Endothelial cell of umbilical vein (primary cell): ENCODE measurements at regions not wholly inside any gene's neighbourhood (a gene's known extent, or its start where the extent isn't known, plus 50 kb on each side); places are given as distances from the start of the nearest gene placed in this dataset.

Source experiments
- BruUV-seq: library from RNA; stranded (reverse); fragments of 400-500 nt; replicated peaks from 2 replicates; lab custom pipeline; 2021; lab: Mats Ljungman, UMichigan
- CTCF ChIA-PET: fragments of 300-600, 350-600 bp; sonication (Branson Sonifier 250); formaldehyde crosslinking; loops from one replicate; lab custom pipeline; 2021; ENCODE audit warnings: antibody characterized with exemption, inconsistent platforms; lab: Charles Lee
- POLR2A ChIA-PET: fragments of 300-600, 350-600 bp; sonication (Branson Sonifier 250); formaldehyde crosslinking; loops from one replicate; lab custom pipeline; 2021; ENCODE audit warnings: antibody characterized with exemption, inconsistent platforms; lab: Charles Lee
- DNase-seq: peaks from one replicate; pipeline ENCODE4 v3.0.0-alpha.2; 2011; ENCODE audit warnings: low read depth, low spot score
- FAIRE-seq: peaks from 2 replicates; lab custom pipeline; 2011; peaks lifted over from hg19 to GRCh38; lab: Jason Lieb, UNC
- H2AFZ ChIP-seq: 2 replicates; pipeline ENCODE4 v1.6.0; 2012; ENCODE audit warnings: low read depth, low read length, control low read depth, inconsistent platforms
- H3K27ac ChIP-seq: 2 replicates; pipeline ENCODE4 v1.5.1; 2011; ENCODE audit warnings: low read depth, mild to moderate bottlenecking, control low read depth, low read length, moderate library complexity; ENCODE audit not compliant: insufficient read depth
- H3K27me3 ChIP-seq, 2 experiments: 2 replicates each; pipeline versions ENCODE4 v1.6.0 to v1.6.1; 2011; ENCODE audit warnings: low read length in 2 of 2, mixed read lengths in 1 of 2; ENCODE audit not compliant: control insufficient read depth in 2 of 2, insufficient read depth in 2 of 2
- H3K36me3 ChIP-seq, 2 experiments: 2 replicates in 1 of 2; 3 replicates in 1 of 2; pipeline ENCODE4 v1.5.1; 2011; ENCODE audit warnings: low read length in 2 of 2, mild to moderate bottlenecking in 1 of 2, moderate library complexity in 1 of 2; ENCODE audit not compliant: control insufficient read depth in 2 of 2, insufficient read depth in 2 of 2; ENCODE audit errors: extremely low read depth in 1 of 2
- H3K4me1 ChIP-seq: 3 replicates; pipeline ENCODE4 v1.5.1; 2011; ENCODE audit warnings: mild to moderate bottlenecking, low read length; ENCODE audit not compliant: control insufficient read depth, insufficient read depth; ENCODE audit errors: extremely low read depth
- H3K4me2 ChIP-seq: 2 replicates; pipeline ENCODE4 v1.6.1; 2011; ENCODE audit warnings: low read length, control low read depth, mixed read lengths; ENCODE audit not compliant: insufficient read depth
- H3K4me3 ChIP-seq, 3 experiments: fragments of 200-600 bp in 1 of 3; sonication (generic), shearing (Covaris generic) in 1 of 3; replicated peaks in 1 of 3; 2 replicates each; pipeline ENCODE4 v1.5.1; 2011 to 2016; ENCODE audit warnings: control low read depth in 3 of 3, low read length in 3 of 3, mild to moderate bottlenecking in 2 of 3, inconsistent platforms in 1 of 3, low read depth in 1 of 3, moderate library complexity in 1 of 3; ENCODE audit not compliant: insufficient read depth in 1 of 3
- H3K79me2 ChIP-seq: 2 replicates; pipeline ENCODE4 v1.6.0; 2012; ENCODE audit warnings: low read length, inconsistent platforms; ENCODE audit not compliant: control insufficient read depth, insufficient read depth
- H3K9ac ChIP-seq: replicated peaks from 2 replicates; pipeline ENCODE3; 2011; ENCODE audit warnings: low read length, control low read depth; ENCODE audit not compliant: insufficient read depth; ENCODE audit errors: extremely low read depth
- H3K9me1 ChIP-seq: replicated peaks from 3 replicates; pipeline ENCODE4 v1.6.0; 2011; ENCODE audit warnings: mild to moderate bottlenecking, low read length; ENCODE audit not compliant: control insufficient read depth, insufficient read depth; ENCODE audit errors: extremely low read depth
- H3K9me3 ChIP-seq: replicated peaks from 2 replicates; pipeline ENCODE4 v1.5.1; 2012; ENCODE audit warnings: low read length, inconsistent platforms; ENCODE audit not compliant: control insufficient read depth, insufficient read depth
- H4K20me1 ChIP-seq: replicated peaks from 2 replicates; pipeline ENCODE3; 2011; ENCODE audit warnings: mild to moderate bottlenecking, low read length; ENCODE audit not compliant: control insufficient read depth, insufficient read depth; ENCODE audit errors: extremely low read depth
- CTCF ChIP-seq, 2 donors: IDR thresholded peaks; 1 replicate in 1 of 2; 2 replicates in 1 of 2; pipeline ENCODE4 v1.5.1; 2011; ENCODE audit warnings: low read length in 2 of 2, mild to moderate bottlenecking in 2 of 2, moderate library complexity in 2 of 2, control low read depth in 1 of 2, inconsistent platforms in 1 of 2, low read depth in 1 of 2; ENCODE audit not compliant: insufficient read depth in 1 of 2; ENCODE audit errors: extremely low read depth in 1 of 2
- EZH2 ChIP-seq: IDR thresholded peaks from 2 replicates; pipeline ENCODE4 v1.6.1; 2012; ENCODE audit warnings: borderline replicate concordance, low read depth, mild to moderate bottlenecking, moderate library complexity, low read length, inconsistent platforms; ENCODE audit not compliant: severe bottlenecking
- FOS ChIP-seq: IDR thresholded peaks from 2 replicates; pipeline ENCODE4 v1.6.1; 2011; ENCODE audit warnings: mild to moderate bottlenecking, low read length, moderate library complexity, borderline replicate concordance; ENCODE audit not compliant: insufficient read depth
- GATA2 ChIP-seq: IDR thresholded peaks from 2 replicates; pipeline ENCODE4 v1.7.0; 2011; ENCODE audit warnings: low read depth, mild to moderate bottlenecking, moderate library complexity, mixed read lengths, low read length; ENCODE audit not compliant: insufficient read length, insufficient read depth
- JUN ChIP-seq: IDR thresholded peaks from 2 replicates; pipeline ENCODE4 v1.6.1; 2011; ENCODE audit warnings: borderline replicate concordance, low read depth; ENCODE audit not compliant: insufficient read length, insufficient read depth
- MAX ChIP-seq: IDR thresholded peaks from 2 replicates; pipeline ENCODE4 v1.6.1; 2011; ENCODE audit not compliant: insufficient read depth, insufficient read length
- MYC ChIP-seq: IDR thresholded peaks from one replicate; pipeline ENCODE4 v1.6.1; 2011; ENCODE audit warnings: mild to moderate bottlenecking, low read depth, low read length
- POLR2A ChIP-seq: IDR thresholded peaks from 2 replicates; pipeline ENCODE4 v1.6.1; 2012; ENCODE audit warnings: low read depth, mild to moderate bottlenecking, control low read depth, low read length
- POLR2AphosphoS5 ChIP-seq: IDR thresholded peaks from 2 replicates; pipeline ENCODE4 v1.6.1; 2012; ENCODE audit warnings: low read depth, mild to moderate bottlenecking, control low read depth, low read length, moderate library complexity; ENCODE audit not compliant: insufficient read depth
- dilution Hi-C: fragments of 300-500 bp; cut with MboI; formaldehyde crosslinking; loops from one replicate; pipeline ENCODE4 v1.15.0; 2019; ENCODE audit warnings: low sequenced_read_pairs; ENCODE audit not compliant: extremely low pct_ligation_motif_present
- intact Hi-C: fragments of 100-400 bp; cut with micrococcal nuclease; formaldehyde crosslinking; loops from one replicate; pipeline ENCODE4 v1.10.0; 2022

GRCh38 chr2:104368089-104368488 lies 485.8 kb upstream of the POU3F3 start:
- Histone ChIP-seq H3K36me3 (no peaks in the 10 kb centered on the region), H3K4me1 (no peaks in the 10 kb centered on the region), H4K20me1 (no peaks in the 10 kb centered on the region), H2AFZ (no peak overlapping the region), H3K9ac (no peak overlapping the region), H3K27ac (no peak overlapping the region), H3K27me3 (no peaks in the 10 kb centered on the region), H3K79me2 (no peaks in the 10 kb centered on the region), H3K4me2 (no peak overlapping the region), H3K4me3 (no peak overlapping the region), H3K9me3 (no peaks in the 10 kb centered on the region), H3K9me1 (no peaks in the 10 kb centered on the region)
- intact Hi-C loops, result no loop called here
- no TSS peak for BruUV-seq
- DNase-seq (no peak), FAIRE-seq (no peak)
- TF ChIP-seq CTCF (IDR thresholded peaks at IDR 0.05; ENCODE audit: extremely low read depth in 1 of 2, insufficient read depth in 1 of 2, low read depth in 1 of 2, low read length in 2 of 2) (no peak), FOS (no peak), EZH2 (no peak), POLR2A (no peak), MYC (no peak), JUN (no peak), POLR2AphosphoS5 (no peak), GATA2 (no peak), MAX (no peak)
- ChIA-PET CTCF (no interaction called here), POLR2A (no interaction called here)
- dilution Hi-C loops, result no loop called here
